Lower lobe of right lung (tissue), 2 donors: ENCODE measurements at regions not wholly inside any gene's neighbourhood (a gene's known extent, or its start where the extent isn't known, plus 50 kb on each side); places are given as distances from the start of the nearest gene placed in this dataset.

Source experiments
- ATAC-seq, 2 donors: fragments of 200-7000 bp; cut with Tn5 transposase; one replicate each; pipeline ENCODE4 v1.9.1; 2020 to 2022; ENCODE audit warnings: mild to moderate bottlenecking in 2 of 2, moderate library complexity in 2 of 2
- DNase-seq: peaks from one replicate; pipeline ENCODE4 v3.0.0-alpha.2; 2020
- H3K27ac ChIP-seq: fragments of 200-600 bp; one replicate; pipeline ENCODE4 v1.8.0; 2022
- H3K27me3 ChIP-seq: fragments of 200-600 bp; one replicate; pipeline ENCODE4 v1.8.0; 2022; ENCODE audit warnings: low read depth
- H3K36me3 ChIP-seq: fragments of 200-600 bp; one replicate; pipeline ENCODE4 v1.8.0; 2022; ENCODE audit warnings: mild to moderate bottlenecking
- H3K4me1 ChIP-seq: fragments of 200-600 bp; one replicate; pipeline ENCODE4 v1.8.0; 2022
- H3K4me3 ChIP-seq: fragments of 200-600 bp; one replicate; pipeline ENCODE4 v1.8.0; 2022; ENCODE audit warnings: mild to moderate bottlenecking
- H3K9me3 ChIP-seq: fragments of 200-600 bp; one replicate; pipeline ENCODE4 v1.8.0; 2022
- CTCF ChIP-seq: fragments of 200-600 bp; IDR thresholded peaks from one replicate; pipeline ENCODE4 v1.8.0; 2022; ENCODE audit warnings: antibody characterized with exemption, mild to moderate bottlenecking
- intact Hi-C: fragments of 100-400 bp; cut with DNase I; formaldehyde crosslinking; loops from one replicate; pipeline ENCODE4 v1.11.0; 2022
- donor health status: DM: no; HTN: yes; CAD: no; lungs with severe emphysema.

GRCh38 chr2:238724728-238725127 is 123.2 kb upstream of the TWIST2 start:
- no peak for ATAC-seq
- intact Hi-C loops = no loop called here

GRCh38 chr2:238725298-238725697 is 122.6 kb upstream of the TWIST2 start:
- H3K4me1 ChIP-seq = peaks cover 19% of the 10 kb centered on the region
- intact Hi-C loops = no loop called here
- ATAC-seq (no peak), DNase-seq (no peak)
- TF ChIP-seq CTCF = no peak
- H3K36me3 ChIP-seq = no peaks in the 10 kb centered on the region
- no peaks in the 10 kb centered on the region for H3K27me3 ChIP-seq
- H3K9me3 ChIP-seq = no peaks in the 10 kb centered on the region
- H3K27ac ChIP-seq = no peak overlapping the region
- no peak overlapping the region for H3K4me3 ChIP-seq

More at GRCh38 chr2:238724728-238725127, 123.2 kb upstream of the TWIST2 start:
- H3K9me3 ChIP-seq = no peaks in the 10 kb centered on the region
- no peak overlapping the region for H3K27ac ChIP-seq
- no peak for DNase-seq
- no peaks in the 10 kb centered on the region for H3K27me3 ChIP-seq
- H3K36me3 ChIP-seq = no peaks in the 10 kb centered on the region
- H3K4me1 ChIP-seq = peaks cover 19% of the 10 kb centered on the region
- TF ChIP-seq CTCF = no peak
- no peak overlapping the region for H3K4me3 ChIP-seq

- Histone ChIP-seq H3K4me3 (no peak overlapping the region), H3K4me1 (peaks cover 25% of the 10 kb centered on the region), H3K36me3 (no peaks in the 10 kb centered on the region), H3K9me3 (no peaks in the 10 kb centered on the region), H3K27ac (peak overlapping the region; percentile 69), H3K27me3 (no peaks in the 10 kb centered on the region)
- TF ChIP-seq CTCF = no peak
- intact Hi-C loops = no loop called here
- DNase-seq (no peak), ATAC-seq (no peak)
Observed at GRCh38 chr2:238726670-238727584, 121.0 kb upstream of the TWIST2 start.

- DNase-seq = no peak
- intact Hi-C loops = no loop called here
- H3K36me3 ChIP-seq = no peaks in the 10 kb centered on the region
- H3K4me1 ChIP-seq = peaks cover 25% of the 10 kb centered on the region
- H3K4me3 ChIP-seq = no peak overlapping the region
- peak; percentile 61 to 73 for ATAC-seq
- H3K27ac ChIP-seq = peak overlapping the region; percentile 69
- H3K9me3 ChIP-seq = no peaks in the 10 kb centered on the region
- TF ChIP-seq CTCF = no peak
- no peaks in the 10 kb centered on the region for H3K27me3 ChIP-seq
Observed at GRCh38 chr2:238727585-238728329, 120.1 kb upstream of the TWIST2 start.

GRCh38 chr2:238728330-238729260 is 119.3 kb upstream of the TWIST2 start:
- Histone ChIP-seq H3K27ac (peak overlapping the region; percentile 69), H3K27me3 (no peaks in the 10 kb centered on the region), H3K4me3 (no peak overlapping the region), H3K36me3 (no peaks in the 10 kb centered on the region), H3K4me1 (peaks cover 25% of the 10 kb centered on the region), H3K9me3 (no peaks in the 10 kb centered on the region)
- DNase-seq (no peak), ATAC-seq (peak; percentile 61 to 76)
- no peak for TF ChIP-seq CTCF
- intact Hi-C loops = no loop called here
